Thoracic aorta (tissue), 2 donors: ENCODE measurements at regions not wholly inside any gene's neighbourhood (a gene's known extent, or its start where the extent isn't known, plus 50 kb on each side); places are given as distances from the start of the nearest gene placed in this dataset.

ENCODE experiments used
- ATAC-seq: fragments of 150-250 bp; one replicate; pipeline ENCODE4 v1.8.0; 2017; ENCODE audit warnings: low read depth; ENCODE audit not compliant: insufficient number of reproducible peaks, low FRiP score
- DNase-seq: peaks from one replicate; pipeline ENCODE4 v3.0.0-alpha.2; 2020; ENCODE audit warnings: low spot score
- H3K27ac ChIP-seq, 2 donors: fragments of 200-600 bp; sonication (generic); 1 replicate in 1 of 2; 2 replicates in 1 of 2; pipeline ENCODE4 v1.5.1; 2016; ENCODE audit warnings: mild to moderate bottlenecking in 2 of 2, moderate library complexity in 2 of 2
- H3K27me3 ChIP-seq: fragments of 200-600 bp; sonication (generic); replicated peaks from 2 replicates; pipeline ENCODE4 v1.6.0; 2016; ENCODE audit warnings: mild to moderate bottlenecking; ENCODE audit not compliant: insufficient read depth
- H3K36me3 ChIP-seq: fragments of 200-600 bp; sonication (generic); one replicate; pipeline ENCODE4 v1.5.1; 2016
- H3K4me1 ChIP-seq, 2 donors: fragments of 200-600 bp; sonication (generic); 1 replicate in 1 of 2; 2 replicates in 1 of 2; pipeline versions ENCODE4 v1.5.1 to v1.6.0; 2016; ENCODE audit warnings: low read depth in 2 of 2, mild to moderate bottlenecking in 1 of 2; ENCODE audit not compliant: control insufficient read depth in 1 of 2
- H3K4me3 ChIP-seq: fragments of 200-600 bp; sonication (generic); 2 replicates; pipeline ENCODE4 v1.5.1; 2016; ENCODE audit warnings: mild to moderate bottlenecking
- H3K9me3 ChIP-seq: fragments of 200-600 bp; sonication (generic); 2 replicates; pipeline ENCODE4 v1.5.1; 2016
- CTCF ChIP-seq: fragments of 200-600 bp; sonication (generic); IDR thresholded peaks from one replicate; pipeline ENCODE4 v1.5.1; 2019; ENCODE audit warnings: antibody characterized with exemption

GRCh38 chr5:84603568-84604185, 219.0 kb upstream of the EDIL3 start:
- Histone ChIP-seq H3K27me3 (no peaks in the 10 kb centered on the region), H3K4me1 (no peaks in the 10 kb centered on the region), H3K9me3 (no peaks in the 10 kb centered on the region), H3K36me3 (no peaks in the 10 kb centered on the region), H3K27ac (no peak overlapping the region), H3K4me3 (no peak overlapping the region)
- TF ChIP-seq CTCF: no peak
- no peak for ATAC-seq
- no peak for DNase-seq

GRCh38 chr5:84602371-84602771, 217.7 kb upstream of the EDIL3 start:
- H3K36me3 ChIP-seq: no peaks in the 10 kb centered on the region
- no peak for DNase-seq
- TF ChIP-seq CTCF: no peak
- H3K4me1 ChIP-seq: no peaks in the 10 kb centered on the region
- H3K9me3 ChIP-seq: no peaks in the 10 kb centered on the region
- H3K27me3 ChIP-seq: no peaks in the 10 kb centered on the region
- ATAC-seq: no peak
- H3K27ac ChIP-seq: no peak overlapping the region
- no peak overlapping the region for H3K4me3 ChIP-seq

- no peaks in the 10 kb centered on the region for H3K4me1 ChIP-seq
- no peak overlapping the region for H3K27ac ChIP-seq
- ATAC-seq (no peak), DNase-seq (no peak)
- no peak overlapping the region for H3K4me3 ChIP-seq
- no peak for TF ChIP-seq CTCF
- H3K36me3 ChIP-seq: no peaks in the 10 kb centered on the region
- no peaks in the 10 kb centered on the region for H3K27me3 ChIP-seq
- H3K9me3 ChIP-seq: no peaks in the 10 kb centered on the region
These were observed 215.3 kb upstream of the EDIL3 start for GRCh38 chr5:84599964-84600363.

GRCh38 chr5:84597904-84598303, 213.2 kb upstream of the EDIL3 start:
- no peaks in the 10 kb centered on the region for H3K27me3 ChIP-seq
- H3K27ac ChIP-seq: no peak overlapping the region
- no peak for TF ChIP-seq CTCF
- H3K4me1 ChIP-seq: no peaks in the 10 kb centered on the region
- no peaks in the 10 kb centered on the region for H3K9me3 ChIP-seq
- ATAC-seq: no peak
- H3K36me3 ChIP-seq: no peaks in the 10 kb centered on the region
- no peak for DNase-seq
- H3K4me3 ChIP-seq: no peak overlapping the region

- Histone ChIP-seq H3K4me1 (no peaks in the 10 kb centered on the region), H3K4me3 (no peak overlapping the region), H3K36me3 (no peaks in the 10 kb centered on the region), H3K27me3 (no peaks in the 10 kb centered on the region), H3K9me3 (no peaks in the 10 kb centered on the region), H3K27ac (no peak overlapping the region)
- no peak for ATAC-seq
- DNase-seq: no peak
- TF ChIP-seq CTCF: no peak
These were observed 205.9 kb upstream of the EDIL3 start for GRCh38 chr5:84590629-84591028.
